ENCODE measurements at regions not wholly inside any gene's neighbourhood (a gene's known extent, or its start where the extent isn't known, plus 50 kb on each side); places are given as distances from the start of the nearest gene placed in this dataset.

DNA sequence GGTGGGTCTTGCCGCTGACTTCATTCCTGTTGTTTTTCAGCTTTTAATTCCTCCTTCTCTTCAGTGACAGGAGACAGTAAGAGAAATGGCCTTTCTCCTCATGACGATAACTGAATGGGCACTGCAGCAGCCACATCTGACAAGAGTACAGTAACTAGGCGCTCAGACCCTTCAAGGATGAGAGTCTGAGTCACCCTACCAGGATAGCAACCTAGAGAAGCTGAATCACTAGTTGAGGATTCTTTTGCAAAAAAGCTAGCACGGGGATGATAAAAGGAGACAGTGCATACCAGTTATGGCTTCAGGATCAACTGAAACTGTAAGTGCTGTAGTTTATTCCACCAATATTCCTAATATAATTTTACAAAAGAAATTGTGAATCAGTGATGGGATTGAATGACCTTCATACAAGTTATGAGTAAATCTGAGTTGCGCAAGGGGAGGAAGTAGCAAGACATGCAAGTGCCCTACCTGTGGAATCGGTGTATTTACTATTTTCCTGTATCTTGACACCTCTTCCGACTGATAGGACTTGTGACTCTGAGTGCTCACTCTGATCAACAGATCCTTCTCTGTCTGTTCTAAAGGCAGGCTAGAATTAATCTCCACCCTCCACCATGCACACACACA is 161.8 kb upstream of the GRIK2 start:
- Histone ChIP-seq H3K4me1 (replicated peaks in 1 of 2) (no peaks in the 10 kb centered on the region), H3K4me3 (no peak overlapping the region), H3K27ac (no peak overlapping the region), H3K27me3 (no peaks in the 10 kb centered on the region), H3K9me3 (replicated peaks in 1 of 3) (no peaks in the 10 kb centered on the region), H3K36me3 (replicated peaks in 1 of 2) (no peaks in the 10 kb centered on the region)
- TF ChIP-seq, protein P1, sequence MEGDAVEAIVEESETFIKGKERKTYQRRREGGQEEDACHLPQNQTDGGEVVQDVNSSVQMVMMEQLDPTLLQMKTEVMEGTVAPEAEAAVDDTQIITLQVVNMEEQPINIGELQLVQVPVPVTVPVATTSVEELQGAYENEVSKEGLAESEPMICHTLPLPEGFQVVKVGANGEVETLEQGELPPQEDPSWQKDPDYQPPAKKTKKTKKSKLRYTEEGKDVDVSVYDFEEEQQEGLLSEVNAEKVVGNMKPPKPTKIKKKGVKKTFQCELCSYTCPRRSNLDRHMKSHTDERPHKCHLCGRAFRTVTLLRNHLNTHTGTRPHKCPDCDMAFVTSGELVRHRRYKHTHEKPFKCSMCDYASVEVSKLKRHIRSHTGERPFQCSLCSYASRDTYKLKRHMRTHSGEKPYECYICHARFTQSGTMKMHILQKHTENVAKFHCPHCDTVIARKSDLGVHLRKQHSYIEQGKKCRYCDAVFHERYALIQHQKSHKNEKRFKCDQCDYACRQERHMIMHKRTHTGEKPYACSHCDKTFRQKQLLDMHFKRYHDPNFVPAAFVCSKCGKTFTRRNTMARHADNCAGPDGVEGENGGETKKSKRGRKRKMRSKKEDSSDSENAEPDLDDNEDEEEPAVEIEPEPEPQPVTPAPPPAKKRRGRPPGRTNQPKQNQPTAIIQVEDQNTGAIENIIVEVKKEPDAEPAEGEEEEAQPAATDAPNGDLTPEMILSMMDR (IDR thresholded peaks at IDR 0.05): no peak
- no peak for TF ChIP-seq POLR2A (IDR thresholded peaks at IDR 0.05)
- intact Hi-C loops (cut with DNase I): no loop called here
- 76 to 86% (median 81%) methylated on average over 6 to 7 of the region's 7 CpGs for WGBS, 4 donors
- no peak for DNase-seq

DNA sequence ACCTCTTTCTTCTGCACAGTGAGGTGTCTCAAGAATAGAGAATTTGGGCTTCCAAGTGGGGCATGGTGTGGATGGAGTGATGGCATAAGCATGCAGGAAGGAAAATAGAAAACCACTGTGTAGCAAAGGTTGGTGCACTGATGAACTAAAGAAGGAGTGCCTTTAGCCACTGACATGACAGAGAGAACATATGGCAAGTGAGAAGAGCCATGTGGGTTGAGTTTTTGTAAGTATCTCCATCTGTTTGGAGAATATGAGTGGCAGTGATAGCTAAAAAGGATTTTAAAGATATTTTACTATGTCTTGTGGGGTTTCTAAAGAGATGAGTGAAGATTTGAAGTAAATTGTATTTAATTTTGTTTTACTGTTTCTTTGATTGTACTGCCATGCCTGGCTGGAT is 160.5 kb upstream of the GRIK2 start:
- TF ChIP-seq, protein P1 (IDR thresholded peaks at IDR 0.05): no peak
- no peak for TF ChIP-seq POLR2A (IDR thresholded peaks at IDR 0.05)
- intact Hi-C loops (cut with DNase I): no loop called here
- H3K36me3 ChIP-seq (replicated peaks in 1 of 2): no peaks in the 10 kb centered on the region
- H3K4me1 ChIP-seq (replicated peaks in 1 of 2): no peaks in the 10 kb centered on the region
- no peak overlapping the region for H3K27ac ChIP-seq
- no peak overlapping the region for H3K4me3 ChIP-seq
- no peaks in the 10 kb centered on the region for H3K9me3 ChIP-seq (replicated peaks in 1 of 3)
- no peak for DNase-seq
- no peaks in the 10 kb centered on the region for H3K27me3 ChIP-seq

DNA sequence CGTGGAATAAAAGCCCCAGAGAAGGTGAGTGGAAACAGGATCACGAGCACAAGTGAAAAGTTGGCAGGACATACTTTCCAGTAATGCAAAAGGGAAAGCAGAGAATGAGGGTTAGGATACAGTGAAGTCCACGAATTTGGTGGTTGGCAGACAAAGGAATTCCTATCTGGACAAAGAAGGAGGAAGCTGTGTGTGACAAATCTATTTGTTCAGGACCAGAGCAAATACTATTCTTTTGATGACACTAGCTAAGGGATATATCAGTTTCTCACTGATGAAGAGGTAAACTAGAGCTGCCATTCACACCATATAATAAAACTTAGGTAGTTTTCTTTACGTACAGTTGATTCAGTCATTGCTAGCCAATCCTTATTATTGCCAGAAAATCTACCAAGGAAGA is 156.8 kb upstream of the GRIK2 start:
- Histone ChIP-seq H3K27me3 (no peaks in the 10 kb centered on the region), H3K9me3 (replicated peaks in 1 of 3) (no peaks in the 10 kb centered on the region), H3K4me1 (replicated peaks in 1 of 2) (no peaks in the 10 kb centered on the region), H3K4me3 (no peak overlapping the region), H3K36me3 (replicated peaks in 1 of 2) (no peaks in the 10 kb centered on the region), H3K27ac (no peak overlapping the region)
- intact Hi-C loops (cut with DNase I): no loop called here
- 61 to 69% (median 64%) methylated on average over 4 of the region's 4 CpGs for WGBS, 4 donors
- no peak for DNase-seq
- TF ChIP-seq, protein P1 (IDR thresholded peaks at IDR 0.05): no peak
- no peak for TF ChIP-seq POLR2A (IDR thresholded peaks at IDR 0.05)

DNA sequence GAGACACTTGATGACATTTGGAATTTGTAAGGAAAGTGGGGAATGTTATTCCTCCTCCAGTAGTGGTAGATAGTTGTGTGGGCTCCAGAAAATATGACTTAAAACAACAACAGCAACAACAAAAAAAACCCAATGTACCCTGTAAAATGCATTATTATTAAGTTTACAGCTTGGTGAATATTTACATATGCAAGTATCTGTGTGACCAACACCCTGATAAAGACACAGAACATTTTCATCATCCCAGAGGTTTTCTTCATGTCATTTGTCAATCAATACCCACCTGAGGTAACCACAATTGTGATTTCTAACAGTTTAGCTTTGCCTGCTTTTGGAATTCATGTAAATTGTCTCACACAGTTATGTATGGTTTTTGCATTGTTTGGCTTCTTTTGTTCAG is 152.1 kb upstream of the GRIK2 start:
- no peak for TF ChIP-seq POLR2A (IDR thresholded peaks at IDR 0.05)
- TF ChIP-seq, protein P1 (IDR thresholded peaks at IDR 0.05): no peak
- no peak for DNase-seq
- Histone ChIP-seq H3K4me1 (replicated peaks in 1 of 2) (no peaks in the 10 kb centered on the region), H3K4me3 (no peak overlapping the region), H3K27me3 (no peaks in the 10 kb centered on the region), H3K9me3 (replicated peaks in 1 of 3) (no peaks in the 10 kb centered on the region), H3K27ac (no peak overlapping the region), H3K36me3 (replicated peaks in 1 of 2) (no peaks in the 10 kb centered on the region)
- intact Hi-C loops (cut with DNase I): no loop called here

Measured in adrenal gland (tissue), 9 donors.